Chondrocyte (in vitro differentiated cells): ENCODE measurements at regions not wholly inside any gene's neighbourhood (a gene's known extent, or its start where the extent isn't known, plus 50 kb on each side); places are given as distances from the start of the nearest gene placed in this dataset.
"Not testable (repeated sequence)": the region's sequence is repeated elsewhere in the genome, so short reads cannot be mapped to it uniquely, and the experiment has no call there.

Source experiments
- DNase-seq: peaks from one replicate; pipeline ENCODE4 v3.0.0; 2021; ENCODE audit warnings: mixed read lengths, low spot score
- H3K27ac Mint-ChIP-seq: one replicate; pipeline ENCODE4 v1.8.0; 2021; ENCODE audit warnings: mild to moderate bottlenecking, moderate library complexity, mixed read lengths; ENCODE audit not compliant: unreplicated experiment
- H3K27me3 Mint-ChIP-seq: 2 replicates; pipeline ENCODE4 v1.8.0; 2021; ENCODE audit warnings: low read depth, mixed read lengths
- H3K36me3 Mint-ChIP-seq: 2 replicates; pipeline ENCODE4 v1.8.0; 2021; ENCODE audit warnings: low read depth, mixed read lengths
- H3K4me1 Mint-ChIP-seq: 2 replicates; pipeline ENCODE4 v1.8.0; 2021; ENCODE audit warnings: low read depth, mild to moderate bottlenecking, mixed read lengths
- H3K4me3 Mint-ChIP-seq: one replicate; pipeline ENCODE4 v1.8.0; 2021; ENCODE audit warnings: mild to moderate bottlenecking, moderate library complexity, mixed read lengths; ENCODE audit not compliant: unreplicated experiment
- H3K9me3 Mint-ChIP-seq: 2 replicates; pipeline ENCODE4 v1.8.0; 2021; ENCODE audit warnings: low read depth, mixed read lengths
- CTCF ChIP-seq: fragments of 200-600 bp; sonication (generic); IDR thresholded peaks from 2 replicates; pipeline ENCODE4 v1.5.0; 2021; ENCODE audit warnings: antibody characterized with exemption, mild to moderate bottlenecking, moderate library complexity

- Mint-ChIP-seq H3K36me3 (peaks cover 12% of the 10 kb centered on the region), H3K27ac (no peak overlapping the region), H3K27me3 (no peaks in the 10 kb centered on the region), H3K4me3 (no peak overlapping the region), H3K4me1 (no peaks in the 10 kb centered on the region), H3K9me3 (peaks cover 27% of the 10 kb centered on the region)
- TF ChIP-seq CTCF: no peak
- no peak for DNase-seq
Observed at GRCh38 chr2:186159101-186159500, 327.0 kb upstream of the ZC3H15 start.

GRCh38 chr2:186164325-186164724 lies 321.7 kb upstream of the ZC3H15 start:
- no peaks in the 10 kb centered on the region for H3K4me1 Mint-ChIP-seq
- no peaks in the 10 kb centered on the region for H3K27me3 Mint-ChIP-seq
- H3K27ac Mint-ChIP-seq: no peak overlapping the region
- no peaks in the 10 kb centered on the region for H3K36me3 Mint-ChIP-seq
- H3K9me3 Mint-ChIP-seq: peaks cover 12% of the 10 kb centered on the region
- DNase-seq: no peak
- no peak for TF ChIP-seq CTCF
- H3K4me3 Mint-ChIP-seq: no peak overlapping the region

- H3K27me3 Mint-ChIP-seq: no peaks in the 10 kb centered on the region
- H3K4me1 Mint-ChIP-seq: no peaks in the 10 kb centered on the region
- no peak overlapping the region for H3K27ac Mint-ChIP-seq
- DNase-seq: no peak
- no peaks in the 10 kb centered on the region for H3K36me3 Mint-ChIP-seq
- TF ChIP-seq CTCF: no peak
- H3K9me3 Mint-ChIP-seq: peaks cover 8% of the 10 kb centered on the region
- H3K4me3 Mint-ChIP-seq: no peak overlapping the region
Observed at GRCh38 chr2:186170693-186171092, 315.4 kb upstream of the ZC3H15 start.

GRCh38 chr2:186181625-186182024 lies 304.4 kb upstream of the ZC3H15 start:
- H3K9me3 Mint-ChIP-seq: no peaks in the 10 kb centered on the region
- H3K36me3 Mint-ChIP-seq: no peaks in the 10 kb centered on the region
- TF ChIP-seq CTCF: no peak
- H3K27ac Mint-ChIP-seq: no peak overlapping the region
- H3K27me3 Mint-ChIP-seq: no peaks in the 10 kb centered on the region
- no peak for DNase-seq
- H3K4me3 Mint-ChIP-seq: no peak overlapping the region
- H3K4me1 Mint-ChIP-seq: no peaks in the 10 kb centered on the region

GRCh38 chr2:186182366-186182765 lies 303.7 kb upstream of the ZC3H15 start:
- H3K27me3 Mint-ChIP-seq, H3K9me3 Mint-ChIP-seq, H3K27ac Mint-ChIP-seq, H3K36me3 Mint-ChIP-seq, H3K4me1 Mint-ChIP-seq, H3K4me3 Mint-ChIP-seq, DNase-seq: not testable (repeated sequence)

- Mint-ChIP-seq H3K9me3 (no peaks in the 10 kb centered on the region), H3K4me3 (no peak overlapping the region), H3K27me3 (no peaks in the 10 kb centered on the region), H3K4me1 (no peaks in the 10 kb centered on the region), H3K36me3 (no peaks in the 10 kb centered on the region), H3K27ac (no peak overlapping the region)
- no peak for DNase-seq
- no peak for TF ChIP-seq CTCF
Observed at GRCh38 chr2:186183406-186183805, 302.7 kb upstream of the ZC3H15 start.
